CD14-positive monocyte (primary cell): ENCODE measurements at regions not wholly inside any gene's neighbourhood (a gene's known extent, or its start where the extent isn't known, plus 50 kb on each side); places are given as distances from the start of the nearest gene placed in this dataset.

Experiments
- DNase-seq, 3 donors: peaks; one replicate each; pipeline ENCODE4 v3.0.0-alpha.2; 2011 to 2022
- H2AFZ ChIP-seq: 2 replicates; pipeline ENCODE4 v1.6.0; 2012; ENCODE audit warnings: mild to moderate bottlenecking, low read depth, low read length, inconsistent platforms; ENCODE audit not compliant: insufficient read depth, poor library complexity, severe bottlenecking
- H3K27ac ChIP-seq, 2 donors: 1 replicate in 1 of 2; 2 replicates in 1 of 2; pipeline ENCODE4 v1.5.1; 2012 to 2013; ENCODE audit warnings: low read length in 2 of 2, control low read depth in 1 of 2, inconsistent platforms in 1 of 2, low read depth in 1 of 2, mild to moderate bottlenecking in 1 of 2
- H3K27me3 ChIP-seq, 2 donors: one replicate each; pipeline versions ENCODE4 v1.6.0 to v1.6.1; 2011 to 2013; ENCODE audit warnings: low read length in 2 of 2; ENCODE audit not compliant: control insufficient read depth in 2 of 2, insufficient read depth in 2 of 2
- H3K36me3 ChIP-seq, 2 donors: replicated peaks in 1 of 2; 1 replicate in 1 of 2; 2 replicates in 1 of 2; pipeline versions ENCODE4 v1.5.1 to v1.6.1; 2012 to 2013; ENCODE audit warnings: low read length in 2 of 2, control low read depth in 1 of 2, inconsistent platforms in 1 of 2, mild to moderate bottlenecking in 1 of 2; ENCODE audit not compliant: insufficient read depth in 2 of 2, control insufficient read depth in 1 of 2
- H3K4me1 ChIP-seq, 2 donors: 1 replicate in 1 of 2; 2 replicates in 1 of 2; pipeline versions ENCODE4 v1.5.1 to v1.6.1; 2012 to 2013; ENCODE audit warnings: low read length in 2 of 2, control low read depth in 1 of 2, inconsistent platforms in 1 of 2, mild to moderate bottlenecking in 1 of 2, moderate library complexity in 1 of 2; ENCODE audit not compliant: insufficient read depth in 2 of 2, control insufficient read depth in 1 of 2
- H3K4me2 ChIP-seq: replicated peaks from 2 replicates; pipeline ENCODE3; 2012; ENCODE audit warnings: low read length, moderate library complexity, mild to moderate bottlenecking; ENCODE audit not compliant: poor library complexity, severe bottlenecking; ENCODE audit errors: extremely low read depth
- H3K4me3 ChIP-seq, 3 experiments: fragments of 200-600 bp in 1 of 3; sonication (generic) in 1 of 3; replicated peaks in 1 of 3; 1 replicate in 2 of 3; 2 replicates in 1 of 3; pipeline ENCODE4 v1.5.1; 2011 to 2013; ENCODE audit warnings: low read length in 3 of 3, mild to moderate bottlenecking in 3 of 3, control low read depth in 2 of 3, low read depth in 2 of 3, inconsistent platforms in 1 of 3, moderate library complexity in 1 of 3
- H3K79me2 ChIP-seq: 2 replicates; pipeline ENCODE4 v1.6.0; 2012; ENCODE audit warnings: mild to moderate bottlenecking, control low read depth, inconsistent platforms, low read length, moderate library complexity; ENCODE audit not compliant: insufficient read depth
- H3K9ac ChIP-seq: 2 replicates; pipeline ENCODE4 v1.6.0; 2017; ENCODE audit warnings: low read length, mild to moderate bottlenecking; ENCODE audit not compliant: insufficient read depth, poor library complexity, severe bottlenecking
- H3K9me3 ChIP-seq, 2 donors: replicated peaks in 1 of 2; 1 replicate in 1 of 2; 2 replicates in 1 of 2; pipeline versions ENCODE4 v1.5.1 to v1.6.1; 2012 to 2013; ENCODE audit warnings: low read length in 2 of 2, control low read depth in 1 of 2; ENCODE audit not compliant: control insufficient read depth in 1 of 2, insufficient read depth in 1 of 2
- H4K20me1 ChIP-seq: 2 replicates; pipeline ENCODE4 v1.6.0; 2012; ENCODE audit warnings: mild to moderate bottlenecking, low read length, control low read depth, moderate library complexity; ENCODE audit not compliant: insufficient read depth
- H3K27ac Mint-ChIP-seq, 7 donors: one replicate each; pipeline ENCODE4 v1.8.0; 2020; ENCODE audit warnings: mild to moderate bottlenecking in 7 of 7, mixed read lengths in 7 of 7, moderate library complexity in 6 of 7, inconsistent platforms in 2 of 7
- H3K27me3 Mint-ChIP-seq, 3 donors: one replicate each; pipeline ENCODE4 v1.8.0; 2021 to 2022; ENCODE audit warnings: low read depth in 3 of 3, mild to moderate bottlenecking in 3 of 3, mixed read lengths in 3 of 3, moderate library complexity in 3 of 3, inconsistent platforms in 1 of 3
- H3K36me3 Mint-ChIP-seq, 2 donors: one replicate each; pipeline ENCODE4 v1.8.0; 2020; ENCODE audit warnings: mixed read lengths in 2 of 2, inconsistent platforms in 1 of 2, mild to moderate bottlenecking in 1 of 2
- H3K4me1 Mint-ChIP-seq: one replicate; pipeline ENCODE4 v1.8.0; 2020; ENCODE audit warnings: mild to moderate bottlenecking, mixed read lengths
- H3K4me3 Mint-ChIP-seq, 2 donors: one replicate each; pipeline ENCODE4 v1.8.0; 2020; ENCODE audit warnings: mild to moderate bottlenecking in 2 of 2, mixed read lengths in 2 of 2, moderate library complexity in 1 of 2
- H3K9me3 Mint-ChIP-seq, 7 donors: one replicate each; pipeline ENCODE4 v1.8.0; 2020 to 2022; ENCODE audit warnings: mixed read lengths in 7 of 7, mild to moderate bottlenecking in 6 of 7, moderate library complexity in 6 of 7, inconsistent platforms in 2 of 7
- WGBS: methylation state at CpG from one replicate; pipeline ENCODE4 v1.1.5; 2013; ENCODE audit warnings: missing lambda C conversion rate; ENCODE audit not compliant: insufficient coverage; 5-methylcytosine and 5-hydroxymethylcytosine counted together
- intact Hi-C, 2 donors: fragments of 100-400 bp; cut with micrococcal nuclease; formaldehyde crosslinking; loops; one replicate each; pipeline versions ENCODE4 v1.15.0 to v1.15.1; 2023
- TF ChIP-seq, protein P1 (sequence below): fragments of 200-600 bp; IDR thresholded peaks from one replicate; pipeline ENCODE4 v1.8.0; 2022; ENCODE audit warnings: antibody characterized with exemption, mild to moderate bottlenecking

GRCh38 chr5:24854350-24854749 is 209.6 kb upstream of the CDH10 start:
- Histone ChIP-seq H3K9me3 (peaks cover 0 to 5% of the 10 kb centered on the region in 2 donors), H3K27me3 (no peaks in the 10 kb centered on the region), H4K20me1 (no peaks in the 10 kb centered on the region), H3K4me3 (no peak overlapping the region), H2AFZ (no peak overlapping the region), H3K79me2 (no peaks in the 10 kb centered on the region), H3K4me2 (no peak overlapping the region), H3K27ac (no peak overlapping the region), H3K4me1 (no peaks in the 10 kb centered on the region), H3K36me3 (no peaks in the 10 kb centered on the region), H3K9ac (no peak overlapping the region)
- Mint-ChIP-seq H3K9me3 (peaks cover 0 to 8% (median 0%) of the 10 kb centered on the region in 7 donors), H3K4me3 (no peak overlapping the region), H3K27me3 (no peaks in the 10 kb centered on the region), H3K27ac (no peak overlapping the region), H3K4me1 (no peaks in the 10 kb centered on the region), H3K36me3 (no peaks in the 10 kb centered on the region)
- intact Hi-C loops, result no loop called here
- no peak for DNase-seq
- TF ChIP-seq, protein P1, sequence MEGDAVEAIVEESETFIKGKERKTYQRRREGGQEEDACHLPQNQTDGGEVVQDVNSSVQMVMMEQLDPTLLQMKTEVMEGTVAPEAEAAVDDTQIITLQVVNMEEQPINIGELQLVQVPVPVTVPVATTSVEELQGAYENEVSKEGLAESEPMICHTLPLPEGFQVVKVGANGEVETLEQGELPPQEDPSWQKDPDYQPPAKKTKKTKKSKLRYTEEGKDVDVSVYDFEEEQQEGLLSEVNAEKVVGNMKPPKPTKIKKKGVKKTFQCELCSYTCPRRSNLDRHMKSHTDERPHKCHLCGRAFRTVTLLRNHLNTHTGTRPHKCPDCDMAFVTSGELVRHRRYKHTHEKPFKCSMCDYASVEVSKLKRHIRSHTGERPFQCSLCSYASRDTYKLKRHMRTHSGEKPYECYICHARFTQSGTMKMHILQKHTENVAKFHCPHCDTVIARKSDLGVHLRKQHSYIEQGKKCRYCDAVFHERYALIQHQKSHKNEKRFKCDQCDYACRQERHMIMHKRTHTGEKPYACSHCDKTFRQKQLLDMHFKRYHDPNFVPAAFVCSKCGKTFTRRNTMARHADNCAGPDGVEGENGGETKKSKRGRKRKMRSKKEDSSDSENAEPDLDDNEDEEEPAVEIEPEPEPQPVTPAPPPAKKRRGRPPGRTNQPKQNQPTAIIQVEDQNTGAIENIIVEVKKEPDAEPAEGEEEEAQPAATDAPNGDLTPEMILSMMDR, result no peak

DNA sequence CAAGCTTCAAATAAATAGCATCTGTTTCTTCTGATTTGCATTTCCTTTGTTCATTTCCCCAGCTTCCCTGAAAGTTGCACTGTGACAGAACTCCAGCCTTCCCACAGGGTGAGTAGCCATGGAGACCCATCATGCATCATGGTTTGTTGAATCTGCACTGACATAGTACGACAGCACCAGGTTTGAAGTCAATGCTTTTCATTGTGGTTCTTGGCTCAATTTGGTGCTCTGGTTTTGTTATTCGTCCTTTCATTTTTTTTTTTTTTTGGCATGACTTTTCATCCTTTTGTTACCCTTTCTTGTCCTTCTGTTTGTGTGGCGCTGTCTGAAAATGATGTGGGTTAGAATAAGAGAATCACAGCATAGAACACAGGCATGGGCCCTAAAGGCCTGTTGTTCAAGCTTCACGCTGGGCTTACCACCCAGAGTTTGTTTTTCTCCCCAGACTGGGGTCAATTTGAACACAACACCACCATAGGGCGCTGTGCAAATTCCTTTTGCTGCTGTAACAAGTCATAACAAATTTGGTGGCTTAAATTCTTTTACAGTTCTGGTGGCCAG is 206.2 kb upstream of the CDH10 start:
- Mint-ChIP-seq H3K36me3 (no peaks in the 10 kb centered on the region), H3K27me3 (no peaks in the 10 kb centered on the region), H3K4me3 (no peak overlapping the region), H3K9me3 (peaks cover 0 to 4% (median 2%) of the 10 kb centered on the region in 7 donors), H3K4me1 (no peaks in the 10 kb centered on the region), H3K27ac (no peak overlapping the region)
- no peak overlapping the region for H3K4me2 ChIP-seq
- no peak for DNase-seq
- H3K9me3 ChIP-seq, result peaks cover 0 to 8% of the 10 kb centered on the region in 2 donors
- H3K9ac ChIP-seq, result no peak overlapping the region
- no peak overlapping the region for H2AFZ ChIP-seq
- H3K27ac ChIP-seq, result no peak overlapping the region
- H3K36me3 ChIP-seq, result no peaks in the 10 kb centered on the region
- intact Hi-C loops, result no loop called here
- WGBS, result 90% methylated on average over 2 of the region's 5 CpGs
- no peaks in the 10 kb centered on the region for H4K20me1 ChIP-seq
- no peaks in the 10 kb centered on the region for H3K27me3 ChIP-seq
- no peaks in the 10 kb centered on the region for H3K4me1 ChIP-seq
- no peaks in the 10 kb centered on the region for H3K79me2 ChIP-seq
- H3K4me3 ChIP-seq, result no peak overlapping the region
- TF ChIP-seq, protein P1, result no peak
